GM20000 (cell line): ENCODE measurements at regions not wholly inside any gene's neighbourhood (a gene's known extent, or its start where the extent isn't known, plus 50 kb on each side); places are given as distances from the start of the nearest gene placed in this dataset.

ENCODE experiments used
- DNase-seq: peaks from one replicate; pipeline ENCODE4 v3.0.0; 2012; ENCODE audit warnings: low spot score
- CTCF ChIP-seq: IDR thresholded peaks from 2 replicates; pipeline ENCODE4 v1.5.1; 2012; ENCODE audit warnings: mild to moderate bottlenecking, control low read depth; ENCODE audit errors: extremely low read depth, missing control alignments

GRCh38 chr17:71107136-71107535, 937.8 kb downstream of the KCNJ2 start:
- DNase-seq, result no peak
- TF ChIP-seq CTCF, result no peak

DNA sequence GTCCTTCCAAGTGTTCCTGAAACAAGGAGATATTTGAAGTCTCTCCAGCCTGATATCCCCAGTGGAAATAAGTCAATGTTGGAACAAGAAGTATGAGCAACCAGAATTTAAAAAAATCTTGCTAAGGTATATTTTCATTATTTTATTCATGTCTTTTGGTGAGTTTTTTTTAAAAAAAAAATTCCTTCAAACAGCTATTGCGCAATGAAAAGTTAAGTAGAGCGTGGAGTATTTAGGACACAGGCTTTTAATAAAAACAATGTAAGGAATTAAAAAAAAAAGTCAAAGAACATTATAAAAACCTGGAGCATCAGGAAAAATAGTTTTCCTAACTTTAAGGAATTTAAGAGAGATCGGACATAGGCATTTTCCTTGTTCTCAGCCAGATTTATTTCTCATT, 940.4 kb downstream of the KCNJ2 start:
- DNase-seq, result no peak
- no peak for TF ChIP-seq CTCF

- no peak for DNase-seq
- no peak for TF ChIP-seq CTCF
Measured at GRCh38 chr17:71110326-71110725, 941.0 kb downstream of the KCNJ2 start.

GRCh38 chr17:71111460-71111859, 942.1 kb downstream of the KCNJ2 start:
- TF ChIP-seq CTCF, result no peak
- no peak for DNase-seq

- no peak for TF ChIP-seq CTCF
- no peak for DNase-seq
Measured at GRCh38 chr17:71111934-71112333, 942.6 kb downstream of the KCNJ2 start.

DNA sequence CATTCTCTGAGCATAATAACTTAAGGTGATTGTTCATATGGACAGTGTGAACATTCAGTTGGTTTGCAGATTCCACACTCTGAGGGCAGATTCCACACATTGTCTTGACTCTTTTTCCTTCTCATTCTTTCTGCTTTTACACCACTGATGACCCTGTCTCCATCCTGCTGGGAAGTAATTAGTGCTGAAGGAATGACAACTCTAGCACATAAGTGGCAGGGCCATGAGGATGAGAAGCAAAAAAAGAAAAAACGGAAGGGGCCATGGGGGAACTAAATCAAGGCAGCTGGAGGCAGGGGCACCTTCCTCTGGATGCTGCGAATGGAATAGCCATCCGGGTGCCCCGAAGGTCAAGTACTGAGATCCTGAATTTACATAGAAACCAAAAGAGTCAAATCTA, 944.0 kb downstream of the KCNJ2 start:
- TF ChIP-seq CTCF, result no peak
- DNase-seq, result no peak

DNA sequence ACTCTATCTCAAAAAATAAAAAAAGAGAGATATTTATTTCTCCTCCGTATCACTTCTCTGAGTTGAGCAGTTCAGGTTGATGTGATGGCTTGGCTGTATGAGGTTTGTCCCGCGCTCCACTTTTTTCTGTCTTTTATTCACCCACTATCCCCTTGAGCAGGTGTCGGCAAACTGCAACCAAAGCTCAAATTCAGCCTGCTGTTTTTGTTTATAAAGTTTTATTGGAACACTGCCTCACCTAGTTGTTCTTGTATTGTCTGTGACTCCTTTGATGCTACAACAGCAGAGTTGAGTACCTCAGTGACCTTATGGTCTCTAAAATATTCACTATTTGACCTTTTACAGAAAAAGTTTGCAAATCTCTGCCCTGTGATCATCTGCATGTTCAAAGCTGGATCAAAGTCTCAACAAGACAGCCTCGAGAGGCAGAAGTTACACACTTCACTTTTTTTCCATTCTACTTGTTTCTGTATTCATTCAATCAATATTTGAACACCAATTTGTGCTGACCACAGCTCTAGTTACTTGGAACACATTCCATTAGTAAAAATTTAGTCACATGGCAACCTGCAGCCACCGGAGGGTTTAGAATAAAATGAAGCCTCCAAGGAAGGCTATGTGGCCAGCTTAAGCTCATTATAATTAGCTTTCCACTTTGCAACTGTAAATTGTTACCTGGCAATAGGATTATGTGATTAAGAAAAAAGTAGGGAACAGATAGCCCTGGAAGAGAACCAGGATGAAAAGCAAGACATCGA, 945.8 kb downstream of the KCNJ2 start:
- no peak for DNase-seq
- TF ChIP-seq CTCF, result no peak
